GM19238 (cell line): ENCODE measurements at regions not wholly inside any gene's neighbourhood (a gene's known extent, or its start where the extent isn't known, plus 50 kb on each side); places are given as distances from the start of the nearest gene placed in this dataset.
"Not testable (repeated sequence)": the region's sequence is repeated elsewhere in the genome, so short reads cannot be mapped to it uniquely, and the experiment has no call there.

Experiments
- DNase-seq: peaks from one replicate; pipeline ENCODE4 v3.0.0; 2011; ENCODE audit warnings: low spot score; ENCODE audit not compliant: insufficient read length

- no peak for DNase-seq
Observed at GRCh38 chr9:89670801-89671434, 66.1 kb downstream of the GADD45G start.

- DNase-seq = no peak
Observed at GRCh38 chr9:89674667-89675057, 69.8 kb downstream of the GADD45G start.

- no peak for DNase-seq
Observed at GRCh38 chr9:89675058-89675742, 70.4 kb downstream of the GADD45G start.

GRCh38 chr9:89676281-89676680, 71.5 kb downstream of the GADD45G start:
- DNase-seq = no peak

- DNase-seq = no peak
Observed at GRCh38 chr9:89677702-89678395, 73.0 kb downstream of the GADD45G start.

- DNase-seq = no peak
Observed at GRCh38 chr9:89678396-89679015, 73.7 kb downstream of the GADD45G start.

- DNase-seq = no peak
Observed at GRCh38 chr9:89679016-89679415, 74.2 kb downstream of the GADD45G start.

GRCh38 chr9:89679581-89679980, 74.8 kb downstream of the GADD45G start:
- DNase-seq = no peak

- DNase-seq = no peak
Observed at GRCh38 chr9:89680547-89681467, 76.0 kb downstream of the GADD45G start.

- DNase-seq = not testable (repeated sequence)
Observed at GRCh38 chr9:89681468-89681859, 76.7 kb downstream of the GADD45G start.

- DNase-seq = no peak
Observed at GRCh38 chr9:89683626-89684025, 78.8 kb downstream of the GADD45G start.

- no peak for DNase-seq
Observed at GRCh38 chr9:89684218-89684617, 79.4 kb downstream of the GADD45G start.

GRCh38 chr9:89684912-89685636, 80.3 kb downstream of the GADD45G start:
- DNase-seq = no peak

GRCh38 chr9:89685698-89686097, 80.9 kb downstream of the GADD45G start:
- no peak for DNase-seq

- DNase-seq = no peak
Observed at GRCh38 chr9:89686126-89686525, 81.3 kb downstream of the GADD45G start.

GRCh38 chr9:89686621-89687020, 81.8 kb downstream of the GADD45G start:
- no peak for DNase-seq

- DNase-seq = no peak
Observed at GRCh38 chr9:89687188-89687587, 82.4 kb downstream of the GADD45G start.

GRCh38 chr9:89687848-89688247, 83.0 kb downstream of the GADD45G start:
- DNase-seq = no peak

- not testable (repeated sequence) for DNase-seq
Observed at GRCh38 chr9:89689321-89689720, 84.5 kb downstream of the GADD45G start.

- DNase-seq = no peak
Observed at GRCh38 chr9:89690334-89690912, 85.6 kb downstream of the GADD45G start.
